Fibroblast of lung (primary cell): ENCODE measurements at regions not wholly inside any gene's neighbourhood (a gene's known extent, or its start where the extent isn't known, plus 50 kb on each side); places are given as distances from the start of the nearest gene placed in this dataset.

ENCODE experiments used
- DNase-seq, 2 donors: peaks; one replicate each; pipeline versions ENCODE4 v3.0.0 to v3.0.0-alpha.2; 2010; ENCODE audit warnings: low read depth in 2 of 2
- H2AFZ ChIP-seq: 2 replicates; pipeline ENCODE4 v1.5.1; 2012; ENCODE audit warnings: low read length, control low read depth, inconsistent platforms
- H3K27ac ChIP-seq: 2 replicates; pipeline ENCODE4 v1.5.1; 2011; ENCODE audit warnings: low read length, control low read depth; ENCODE audit not compliant: insufficient read depth
- H3K27me3 ChIP-seq: 2 replicates; pipeline ENCODE4 v1.5.1; 2011; ENCODE audit warnings: mild to moderate bottlenecking, low read length; ENCODE audit not compliant: control insufficient read depth, insufficient read depth
- H3K36me3 ChIP-seq: 2 replicates; pipeline ENCODE4 v1.5.1; 2011; ENCODE audit warnings: low read length; ENCODE audit not compliant: control insufficient read depth, insufficient read depth
- H3K4me1 ChIP-seq: 2 replicates; pipeline ENCODE4 v1.5.1; 2011; ENCODE audit warnings: low read length; ENCODE audit not compliant: control insufficient read depth, insufficient read depth; ENCODE audit errors: extremely low read depth
- H3K4me2 ChIP-seq: 2 replicates; pipeline ENCODE4 v1.5.1; 2011; ENCODE audit warnings: low read length, control low read depth; ENCODE audit not compliant: insufficient read depth; ENCODE audit errors: extremely low read depth
- H3K4me3 ChIP-seq, 4 experiments: fragments of 200-600 bp in 1 of 4; sonication (generic) in 1 of 4; replicated peaks in 1 of 4; 2 replicates each; pipeline ENCODE4 v1.5.1; 2011 to 2016; ENCODE audit warnings: low read length in 4 of 4, low read depth in 3 of 4, mild to moderate bottlenecking in 3 of 4, control low read depth in 2 of 4, inconsistent platforms in 1 of 4, mixed read lengths in 1 of 4; ENCODE audit not compliant: insufficient read depth in 1 of 4; ENCODE audit errors: control extremely low read depth in 1 of 4
- H3K79me2 ChIP-seq: 2 replicates; pipeline ENCODE4 v1.5.1; 2012; ENCODE audit warnings: mild to moderate bottlenecking, low read length, inconsistent platforms; ENCODE audit not compliant: control insufficient read depth, insufficient read depth
- H3K9ac ChIP-seq: 2 replicates; pipeline ENCODE4 v1.5.1; 2011; ENCODE audit warnings: mild to moderate bottlenecking, low read length, control low read depth; ENCODE audit not compliant: insufficient read depth
- H3K9me3 ChIP-seq: 2 replicates; pipeline ENCODE4 v1.5.1; 2012; ENCODE audit warnings: low read depth, low read length; ENCODE audit not compliant: control insufficient read depth, insufficient read depth
- H4K20me1 ChIP-seq: 2 replicates; pipeline ENCODE4 v1.5.1; 2011; ENCODE audit warnings: low read length; ENCODE audit not compliant: control insufficient read depth, insufficient read depth; ENCODE audit errors: extremely low read depth
- EZH2 ChIP-seq: IDR thresholded peaks from 2 replicates; pipeline ENCODE4 v1.5.1; 2012; ENCODE audit warnings: low read length, control low read depth, mild to moderate bottlenecking; ENCODE audit errors: missing control alignments
- TF ChIP-seq, protein P1 (sequence below), 2 donors: IDR thresholded peaks in 1 of 2; conservative IDR thresholded peaks in 1 of 2; 1 replicate in 1 of 2; 2 replicates in 1 of 2; pipeline ENCODE4 v1.5.1; 2011 to 2012; ENCODE audit warnings: low read length in 2 of 2, control low read depth in 1 of 2, inconsistent platforms in 1 of 2, low read depth in 1 of 2, mild to moderate bottlenecking in 1 of 2

DNA sequence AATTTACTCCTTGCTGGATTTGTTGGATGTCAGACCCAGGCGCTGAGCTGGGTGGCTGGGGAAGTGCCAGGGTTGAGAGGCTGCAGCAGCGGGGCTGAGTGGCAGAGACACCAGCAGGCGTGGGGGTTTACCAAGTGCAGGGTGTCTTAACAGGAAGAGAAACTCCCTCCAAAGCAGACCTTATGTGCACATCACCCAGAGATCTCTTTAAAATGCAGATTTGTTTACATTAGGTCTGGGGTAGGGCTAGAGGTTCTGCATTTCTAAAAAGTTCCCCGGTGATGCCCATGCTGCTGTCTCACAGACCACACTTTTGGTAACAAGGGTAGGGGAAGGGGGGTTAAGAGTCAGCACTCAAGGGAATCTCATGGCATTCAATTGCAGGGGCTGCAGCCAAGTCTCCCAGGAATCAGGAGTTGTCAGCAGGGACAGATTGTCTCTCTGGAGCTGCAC lies 80.7 kb upstream of the OLFM4 start:
- H3K27ac ChIP-seq, result no peak overlapping the region
- TF ChIP-seq, protein P1, sequence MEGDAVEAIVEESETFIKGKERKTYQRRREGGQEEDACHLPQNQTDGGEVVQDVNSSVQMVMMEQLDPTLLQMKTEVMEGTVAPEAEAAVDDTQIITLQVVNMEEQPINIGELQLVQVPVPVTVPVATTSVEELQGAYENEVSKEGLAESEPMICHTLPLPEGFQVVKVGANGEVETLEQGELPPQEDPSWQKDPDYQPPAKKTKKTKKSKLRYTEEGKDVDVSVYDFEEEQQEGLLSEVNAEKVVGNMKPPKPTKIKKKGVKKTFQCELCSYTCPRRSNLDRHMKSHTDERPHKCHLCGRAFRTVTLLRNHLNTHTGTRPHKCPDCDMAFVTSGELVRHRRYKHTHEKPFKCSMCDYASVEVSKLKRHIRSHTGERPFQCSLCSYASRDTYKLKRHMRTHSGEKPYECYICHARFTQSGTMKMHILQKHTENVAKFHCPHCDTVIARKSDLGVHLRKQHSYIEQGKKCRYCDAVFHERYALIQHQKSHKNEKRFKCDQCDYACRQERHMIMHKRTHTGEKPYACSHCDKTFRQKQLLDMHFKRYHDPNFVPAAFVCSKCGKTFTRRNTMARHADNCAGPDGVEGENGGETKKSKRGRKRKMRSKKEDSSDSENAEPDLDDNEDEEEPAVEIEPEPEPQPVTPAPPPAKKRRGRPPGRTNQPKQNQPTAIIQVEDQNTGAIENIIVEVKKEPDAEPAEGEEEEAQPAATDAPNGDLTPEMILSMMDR (conservative IDR thresholded peaks at IDR 0.05 in 1 of 2, IDR thresholded peaks at IDR 0.05 in 1 of 2; ENCODE audit: low read depth in 1 of 2, low read length in 2 of 2), result no peak
- TF ChIP-seq EZH2, result no peak
- no peak for DNase-seq

DNA sequence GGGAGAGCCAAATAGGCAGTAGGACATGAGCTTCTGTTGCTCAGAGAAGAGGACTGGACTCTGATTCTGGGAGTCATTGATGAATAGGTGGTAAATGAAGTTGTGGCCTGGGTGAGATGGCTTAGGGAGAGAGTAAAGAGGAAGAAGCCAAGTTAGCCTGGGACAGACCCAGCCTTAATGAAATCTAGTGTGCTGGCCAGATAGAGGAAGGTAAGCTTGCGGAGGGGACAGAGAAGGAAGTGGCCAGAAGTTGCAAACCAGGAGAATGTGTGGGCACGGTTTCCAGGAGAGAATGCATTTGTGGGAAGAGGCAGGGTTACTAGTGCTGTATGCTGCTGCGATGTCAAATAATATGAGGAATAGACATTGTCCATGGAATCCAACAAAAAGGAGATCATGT lies 83.3 kb upstream of the OLFM4 start:
- no peak overlapping the region for H3K9ac ChIP-seq
- no peak for DNase-seq
- TF ChIP-seq, protein P1 (conservative IDR thresholded peaks at IDR 0.05 in 1 of 2, IDR thresholded peaks at IDR 0.05 in 1 of 2; ENCODE audit: low read depth in 1 of 2, low read length in 2 of 2), result no peak
- TF ChIP-seq EZH2, result no peak
- H3K79me2 ChIP-seq, result no peaks in the 10 kb centered on the region
- H3K4me1 ChIP-seq, result no peaks in the 10 kb centered on the region
- no peaks in the 10 kb centered on the region for H3K27me3 ChIP-seq
- no peak overlapping the region for H3K27ac ChIP-seq
- H3K9me3 ChIP-seq, result no peaks in the 10 kb centered on the region
- H2AFZ ChIP-seq, result no peak overlapping the region
- no peaks in the 10 kb centered on the region for H4K20me1 ChIP-seq
- no peak overlapping the region for H3K4me2 ChIP-seq
- no peaks in the 10 kb centered on the region for H3K36me3 ChIP-seq
- no peak overlapping the region for H3K4me3 ChIP-seq

More for the DNA sequence above, 80.7 kb upstream of the OLFM4 start:
- H3K9me3 ChIP-seq, result no peaks in the 10 kb centered on the region
- no peaks in the 10 kb centered on the region for H3K4me1 ChIP-seq
- H3K36me3 ChIP-seq, result no peaks in the 10 kb centered on the region
- H3K9ac ChIP-seq, result no peak overlapping the region
- no peaks in the 10 kb centered on the region for H4K20me1 ChIP-seq
- H3K4me3 ChIP-seq, result no peak overlapping the region
- no peak overlapping the region for H2AFZ ChIP-seq
- H3K4me2 ChIP-seq, result no peak overlapping the region
- no peaks in the 10 kb centered on the region for H3K27me3 ChIP-seq
- no peaks in the 10 kb centered on the region for H3K79me2 ChIP-seq

DNA sequence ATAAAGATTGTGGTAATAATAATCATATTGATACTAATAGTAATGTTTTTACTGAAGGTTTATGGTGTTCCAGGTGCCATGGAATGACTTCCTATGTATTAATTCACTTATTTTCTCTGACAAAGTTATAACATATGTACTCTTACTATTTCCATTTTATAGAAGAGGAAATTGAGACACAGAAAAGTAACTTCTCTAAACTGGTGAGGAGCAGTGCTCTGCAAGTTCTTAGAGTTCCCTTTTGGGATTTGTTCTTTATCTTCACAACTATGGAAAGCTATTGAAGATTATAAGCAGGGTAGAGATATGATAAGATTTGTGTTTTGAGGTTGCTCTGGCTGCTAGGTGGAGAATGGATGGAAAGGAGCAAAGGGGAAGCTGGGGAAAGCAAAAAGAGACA lies 83.9 kb upstream of the OLFM4 start:
- Histone ChIP-seq H3K36me3 (no peaks in the 10 kb centered on the region), H3K4me3 (no peak overlapping the region), H3K27ac (no peak overlapping the region), H2AFZ (no peak overlapping the region), H3K9ac (no peak overlapping the region), H3K27me3 (no peaks in the 10 kb centered on the region), H4K20me1 (no peaks in the 10 kb centered on the region), H3K79me2 (no peaks in the 10 kb centered on the region), H3K9me3 (no peaks in the 10 kb centered on the region), H3K4me2 (no peak overlapping the region), H3K4me1 (no peaks in the 10 kb centered on the region)
- DNase-seq, result no peak
- TF ChIP-seq EZH2, result no peak
- TF ChIP-seq, protein P1 (conservative IDR thresholded peaks at IDR 0.05 in 1 of 2, IDR thresholded peaks at IDR 0.05 in 1 of 2; ENCODE audit: low read depth in 1 of 2, low read length in 2 of 2), result no peak
